ENCODE measurements at regions not wholly inside any gene's neighbourhood (a gene's known extent, or its start where the extent isn't known, plus 50 kb on each side); places are given as distances from the start of the nearest gene placed in this dataset.
"Not testable (repeated sequence)": the region's sequence is repeated elsewhere in the genome, so short reads cannot be mapped to it uniquely, and the experiment has no call there.

DNA sequence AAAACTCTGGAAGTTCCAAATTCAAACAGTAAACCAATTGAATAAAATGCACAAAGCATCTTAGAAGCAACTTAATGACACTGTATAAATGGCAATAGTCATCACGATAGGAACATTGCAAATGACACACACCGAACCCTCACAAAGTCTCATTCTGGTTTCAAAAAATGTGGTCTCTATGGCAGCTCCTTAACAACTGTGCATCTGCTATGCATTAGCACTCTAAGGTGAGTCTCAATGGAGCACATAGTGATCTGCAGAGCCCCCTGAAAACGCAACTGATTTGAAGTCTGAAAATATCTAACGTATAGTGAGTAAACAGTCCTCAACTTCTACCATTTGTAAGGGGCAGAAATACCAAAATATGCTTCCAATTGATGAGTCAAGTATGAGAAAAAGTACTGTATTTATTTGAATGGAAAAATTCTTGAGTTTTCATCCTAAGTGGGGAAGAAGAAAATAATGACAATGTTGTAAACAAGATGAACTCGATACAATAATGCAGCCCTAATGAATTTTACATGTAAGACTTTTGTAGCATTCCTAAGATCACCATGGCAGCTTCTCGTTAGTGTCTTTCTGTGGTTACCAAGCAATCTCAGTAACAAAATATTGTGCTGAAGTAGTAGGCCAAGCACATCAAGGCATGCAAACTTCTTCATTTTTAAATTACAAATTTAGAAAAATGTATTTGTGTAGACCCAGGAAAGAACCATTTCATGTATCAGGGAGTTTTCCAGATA lies 517.5 kb upstream of the FAM174A start:
- DNase-seq (ENCODE audit: low spot score): no peak

DNA sequence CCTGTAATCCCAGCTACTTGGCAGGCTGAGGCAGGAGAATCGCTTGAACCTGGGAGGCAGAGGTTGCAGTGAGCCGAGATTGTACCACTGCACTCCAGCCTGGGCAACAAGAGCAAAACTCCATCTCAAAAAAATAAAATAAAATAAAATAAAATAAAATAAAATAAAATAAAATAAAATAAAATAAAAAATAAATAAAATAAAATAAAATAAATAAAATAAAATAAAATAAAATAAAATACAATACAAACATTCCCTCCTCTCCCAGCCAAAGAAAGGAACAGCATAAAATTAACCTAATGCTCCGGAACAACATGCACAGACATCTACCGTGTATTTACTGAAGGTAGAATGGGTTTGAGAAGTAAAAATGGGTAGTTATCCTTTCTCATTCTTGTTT lies 521.9 kb upstream of the FAM174A start:
- not testable (repeated sequence) for DNase-seq (ENCODE audit: low spot score)

DNA sequence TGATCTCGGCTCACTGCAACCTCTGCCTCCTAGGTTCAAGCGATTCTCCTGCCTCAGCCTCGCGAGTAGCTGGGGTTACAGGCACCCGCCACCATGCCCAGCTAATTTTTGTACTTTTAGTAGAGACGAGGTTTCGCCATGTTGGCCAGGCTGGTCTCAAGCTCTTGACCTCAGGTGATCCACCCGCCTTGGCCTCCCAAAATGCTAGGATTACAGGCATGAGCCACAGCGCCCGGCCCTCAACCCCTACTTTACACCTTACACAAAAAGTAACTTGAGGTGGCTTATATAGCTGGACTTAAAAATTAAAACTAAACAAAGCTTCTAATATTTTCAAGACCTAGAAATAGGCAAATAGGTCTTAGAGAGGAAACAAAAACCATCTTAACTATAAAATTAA lies 524.0 kb upstream of the FAM174A start:
- not testable (repeated sequence) for DNase-seq (ENCODE audit: low spot score)

DNA sequence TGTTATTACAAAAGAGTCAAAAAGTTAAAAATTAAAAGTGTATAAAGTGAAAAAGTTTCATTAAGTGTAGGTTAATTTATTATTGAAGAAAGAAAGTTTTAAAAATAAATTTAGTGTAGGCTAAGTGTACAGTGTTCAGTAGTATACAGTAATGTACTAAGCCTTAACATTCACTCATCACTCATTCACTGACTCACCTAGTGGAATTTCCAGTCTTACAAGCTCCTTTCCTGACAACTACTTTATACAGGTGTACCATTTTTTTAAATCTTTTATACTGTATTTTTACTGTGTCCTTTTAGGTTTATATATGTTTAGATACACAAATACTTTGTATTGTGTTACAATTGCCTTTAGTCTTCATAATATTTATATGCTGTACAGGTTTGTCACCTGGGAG lies 530.2 kb upstream of the FAM174A start:
- DNase-seq (ENCODE audit: low spot score): no peak

DNA sequence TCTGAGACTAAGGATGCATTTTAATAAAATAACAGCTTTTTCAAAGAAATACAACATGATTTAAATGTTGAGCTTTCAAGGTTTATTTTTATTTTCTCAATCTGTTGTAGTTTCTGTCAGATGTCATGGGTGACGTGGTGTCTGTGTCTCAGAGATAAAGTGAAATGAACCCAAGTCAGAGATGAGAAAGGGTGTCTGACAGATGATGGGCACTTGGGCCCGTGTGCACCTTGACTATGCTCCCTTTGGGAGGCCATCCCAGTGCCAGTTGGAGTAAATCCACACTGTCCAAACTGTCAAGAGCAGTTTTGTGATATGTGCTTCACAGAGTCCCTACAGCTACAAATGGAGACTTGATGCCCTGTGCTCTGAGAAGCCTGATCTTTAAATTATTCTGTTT lies 536.9 kb upstream of the FAM174A start:
- no peak for DNase-seq (ENCODE audit: low spot score)

DNA sequence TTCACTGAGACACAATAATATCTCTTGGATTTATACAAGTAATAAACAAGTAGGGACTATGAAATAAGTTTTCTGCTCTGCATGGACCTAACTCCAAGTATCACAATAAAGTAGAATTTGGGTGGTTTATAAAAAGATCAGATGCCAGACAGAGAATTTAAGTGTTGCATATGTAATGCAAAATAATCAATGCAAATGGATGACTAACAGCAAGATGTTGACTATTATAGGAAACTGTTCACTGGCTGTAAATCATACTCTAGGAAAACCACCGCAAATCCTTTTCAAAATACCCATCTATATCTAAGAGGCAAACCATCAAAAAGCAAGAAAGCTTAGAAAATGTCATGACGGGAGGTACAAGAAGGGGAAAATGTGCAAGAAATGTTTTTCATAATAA lies 539.8 kb upstream of the FAM174A start:
- DNase-seq (ENCODE audit: low spot score): no peak

DNA sequence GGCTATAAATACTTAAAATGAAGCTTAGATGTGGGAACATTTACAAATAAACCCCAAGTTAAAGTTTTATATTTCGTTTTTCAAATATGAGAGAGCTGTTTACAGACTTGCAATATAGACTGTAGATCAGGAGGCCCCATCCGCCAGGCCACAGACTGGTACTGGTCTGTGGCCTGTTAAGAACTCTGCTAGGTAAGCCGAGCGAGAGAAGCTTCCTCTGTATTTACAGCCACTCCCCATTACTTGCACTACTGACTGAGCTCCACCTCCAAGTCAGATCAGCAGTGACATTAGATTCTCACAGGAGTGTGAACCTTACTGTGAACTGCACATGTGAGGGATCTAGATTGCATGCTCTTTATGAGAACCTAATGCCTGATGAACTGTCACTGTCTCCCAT lies 561.4 kb upstream of the FAM174A start:
- no peak for DNase-seq (ENCODE audit: low spot score)

DNA sequence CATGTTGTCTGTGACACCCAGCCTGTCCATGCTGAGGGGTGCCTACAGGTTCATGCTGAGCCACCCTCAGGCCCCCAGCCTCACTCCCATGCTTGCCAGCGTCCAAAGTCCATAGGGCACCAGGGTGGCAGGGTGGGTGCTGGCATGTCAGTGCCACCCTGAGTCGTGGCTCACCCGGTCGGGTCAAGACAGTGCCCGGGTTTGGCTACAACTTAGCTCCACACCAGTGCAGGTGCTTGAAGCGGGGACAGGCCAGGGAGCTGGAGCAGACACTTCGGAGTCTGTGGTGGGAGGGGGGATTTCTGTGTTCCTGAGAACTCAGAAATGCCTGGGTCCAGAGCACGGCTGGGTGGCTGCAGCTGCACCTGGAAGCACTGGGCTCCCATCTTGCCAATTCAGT lies 579.2 kb upstream of the FAM174A start:
- DNase-seq (ENCODE audit: low spot score): no peak

DNA sequence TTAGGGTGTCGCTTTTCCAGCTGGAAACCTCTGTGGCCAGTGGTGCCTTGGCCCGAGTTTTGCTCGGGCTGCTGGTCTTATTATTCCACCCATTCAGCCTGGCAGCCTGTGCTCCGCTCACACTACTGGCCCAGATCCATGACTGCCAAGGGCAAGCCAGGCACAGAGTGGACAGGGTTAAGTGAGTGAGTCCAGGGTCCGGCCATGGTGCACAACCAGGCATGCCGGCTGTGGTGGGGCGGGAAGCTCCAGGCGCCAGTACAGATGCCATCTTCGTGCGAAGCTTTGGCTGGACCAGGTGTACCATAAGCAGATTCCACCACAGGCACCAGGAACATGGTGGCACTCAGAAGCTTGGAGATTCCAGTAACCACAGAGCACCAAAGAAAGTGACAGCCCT lies 580.2 kb upstream of the FAM174A start:
- no peak for DNase-seq (ENCODE audit: low spot score)

DNA sequence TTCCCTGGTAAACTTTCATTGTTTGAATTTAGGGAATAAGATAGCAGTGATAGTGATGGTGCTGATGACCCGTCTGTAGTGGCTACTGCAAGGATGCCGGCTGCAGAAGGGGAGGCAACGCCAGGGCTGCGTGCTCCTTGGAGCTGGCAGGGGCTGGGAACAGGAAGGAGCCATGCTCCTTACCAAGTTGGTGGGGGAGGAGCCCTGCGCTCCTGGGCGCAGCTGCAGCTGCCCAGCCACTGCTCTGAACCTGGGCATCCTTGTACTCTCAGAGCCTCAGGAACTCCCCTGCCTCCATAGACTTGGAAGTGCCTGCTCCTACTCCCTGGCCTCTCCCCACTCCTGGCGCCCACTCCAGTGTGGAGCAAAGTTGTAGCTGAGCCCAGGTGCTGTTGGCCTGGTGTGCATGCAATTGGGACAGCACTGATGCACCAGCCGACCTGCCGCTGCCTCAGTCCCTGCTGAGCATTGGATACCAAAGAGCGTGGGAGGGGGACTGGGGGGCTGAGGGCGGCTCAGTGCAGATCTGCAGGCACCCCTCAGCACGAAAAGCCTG lies 585.1 kb upstream of the FAM174A start:
- no peak for DNase-seq (ENCODE audit: low spot score)

DNA sequence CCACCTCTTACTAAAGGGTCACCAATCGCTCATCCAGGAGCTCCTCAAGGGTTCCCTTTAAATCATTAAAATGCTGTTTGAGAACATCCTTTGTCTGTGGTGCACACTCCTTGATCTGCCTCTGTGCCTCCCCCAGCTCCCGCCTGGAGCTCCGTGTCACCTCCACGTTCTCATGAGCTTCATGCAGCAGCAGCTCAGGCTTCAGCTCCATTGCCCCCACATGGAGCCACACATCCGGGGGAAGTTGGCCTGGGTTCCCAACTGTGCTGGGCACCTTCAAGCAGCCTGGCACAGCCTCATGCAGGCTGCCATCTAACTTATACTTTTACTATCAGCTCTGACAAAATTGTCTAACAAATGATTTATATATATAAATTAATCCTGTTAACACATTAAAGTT lies 585.8 kb upstream of the FAM174A start:
- no peak for DNase-seq (ENCODE audit: low spot score)

DNA sequence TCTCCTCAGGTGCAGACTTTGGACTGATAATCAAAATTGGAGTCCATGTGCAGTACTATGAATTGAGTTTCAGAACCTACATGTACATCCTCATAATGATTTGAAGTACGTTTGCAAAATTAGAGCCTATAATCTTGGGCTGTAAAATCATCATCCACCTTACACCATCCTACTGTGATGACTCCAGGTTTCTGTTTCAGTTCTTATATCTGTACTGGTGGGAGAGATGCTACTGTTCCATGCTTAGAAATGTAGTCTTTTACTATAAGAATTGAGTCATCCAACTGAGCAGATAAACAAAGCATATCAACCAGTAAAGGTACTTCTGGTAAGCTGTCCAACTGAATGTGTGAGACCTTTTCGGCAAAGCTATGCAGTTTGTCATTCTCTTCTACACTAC lies 586.3 kb upstream of the FAM174A start:
- DNase-seq (ENCODE audit: low spot score): no peak

DNA sequence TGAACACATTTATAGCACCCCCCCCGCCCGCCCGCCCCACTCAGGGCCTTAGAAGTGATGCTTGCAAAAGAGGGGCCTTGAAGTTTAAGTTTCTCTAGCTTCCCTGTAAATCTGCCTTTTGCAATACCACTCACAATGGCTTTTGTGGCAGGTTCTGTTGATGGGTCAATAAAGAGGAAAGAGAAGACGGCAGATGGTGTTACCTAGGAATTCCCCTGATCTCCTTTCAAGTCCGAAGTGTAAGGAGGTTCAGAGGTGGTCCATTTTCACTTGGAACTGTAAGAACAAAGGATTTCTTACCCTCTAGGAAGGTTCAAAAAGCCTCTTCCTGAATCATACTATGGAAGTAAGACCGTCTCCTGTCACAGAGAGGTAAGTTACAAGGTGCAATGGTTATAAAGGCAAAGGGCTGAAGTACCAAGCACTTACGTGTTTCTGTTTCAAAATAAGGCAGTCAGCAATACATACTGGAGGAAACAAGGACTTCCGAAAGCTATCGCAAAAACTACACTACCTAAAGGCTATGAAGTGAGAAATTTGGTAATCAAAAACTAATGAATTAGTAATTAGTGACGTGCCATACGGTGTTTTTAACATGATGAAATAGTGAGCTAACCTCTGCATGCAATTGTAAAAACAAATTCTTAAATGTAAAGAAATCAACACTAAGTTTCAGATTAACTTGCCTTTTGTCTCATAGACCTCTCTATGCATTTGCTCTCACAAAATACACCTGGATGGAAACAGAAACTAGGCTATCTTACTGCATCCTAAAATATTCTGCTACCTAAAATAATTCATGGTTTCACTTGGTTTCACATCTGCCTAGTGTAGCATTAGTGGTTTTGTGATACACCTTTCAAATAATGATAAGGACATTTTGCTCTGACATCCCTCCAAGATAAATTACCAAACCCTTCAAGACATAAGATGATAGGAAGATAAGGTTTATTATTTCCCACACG lies 589.4 kb upstream of the FAM174A start:
- DNase-seq (ENCODE audit: low spot score): no peak

DNA sequence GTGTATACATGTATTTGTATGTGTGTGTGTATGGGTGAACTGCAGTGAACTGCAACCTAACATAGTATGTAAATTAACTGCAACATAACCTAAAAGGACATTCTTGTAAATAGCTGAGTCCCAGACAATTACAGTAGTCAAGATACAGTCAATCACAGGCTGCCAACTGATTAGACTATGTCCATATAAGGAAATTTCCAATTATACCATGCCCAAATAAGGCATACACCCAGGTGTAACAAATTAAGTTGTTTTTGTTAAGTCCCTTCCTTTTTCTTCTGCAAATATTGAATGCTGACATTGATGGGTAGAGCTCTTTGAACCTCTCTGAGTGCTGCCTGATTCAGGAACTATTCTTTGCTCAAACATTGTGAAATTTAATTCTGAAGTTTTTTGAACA lies 594.6 kb upstream of the FAM174A start:
- DNase-seq (ENCODE audit: low spot score): no peak

DNA sequence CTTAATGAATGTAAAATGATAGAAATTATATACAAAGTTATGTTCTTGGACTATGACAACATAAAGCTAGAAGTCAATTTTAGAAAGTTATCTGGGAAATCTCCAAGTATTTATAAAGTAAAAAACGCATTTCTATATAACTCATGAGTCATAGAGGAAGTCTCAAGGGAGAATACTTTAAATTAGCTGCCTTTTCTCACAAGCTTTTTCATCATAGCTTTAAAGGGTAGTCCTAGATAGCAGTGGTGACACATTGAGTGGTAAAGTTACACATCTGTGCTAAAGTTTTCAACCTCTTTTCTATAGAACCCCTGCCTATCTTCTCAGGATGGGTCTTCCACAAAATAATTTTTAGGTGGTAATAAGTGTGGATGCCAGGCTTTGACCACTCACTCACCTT lies 598.3 kb upstream of the FAM174A start:
- DNase-seq (ENCODE audit: low spot score): no peak

DNA sequence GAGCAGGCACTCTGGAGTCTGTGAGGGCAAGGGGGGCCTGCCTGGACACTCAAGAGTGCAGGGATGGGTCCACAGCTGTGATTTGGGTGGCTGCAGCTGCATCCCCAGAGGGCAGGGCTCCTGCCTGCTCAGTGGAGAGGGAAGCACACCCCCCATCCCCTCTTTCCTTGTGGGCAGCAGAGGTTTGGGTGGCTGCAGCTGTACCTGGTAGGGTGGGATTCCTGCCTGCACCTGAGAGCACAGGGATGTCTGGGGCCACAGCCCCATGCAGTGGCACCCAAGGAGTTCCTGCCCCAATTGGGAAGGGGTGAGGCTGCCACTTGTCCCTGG lies 605.4 kb upstream of the FAM174A start:
- DNase-seq (ENCODE audit: low spot score): no peak

DNA sequence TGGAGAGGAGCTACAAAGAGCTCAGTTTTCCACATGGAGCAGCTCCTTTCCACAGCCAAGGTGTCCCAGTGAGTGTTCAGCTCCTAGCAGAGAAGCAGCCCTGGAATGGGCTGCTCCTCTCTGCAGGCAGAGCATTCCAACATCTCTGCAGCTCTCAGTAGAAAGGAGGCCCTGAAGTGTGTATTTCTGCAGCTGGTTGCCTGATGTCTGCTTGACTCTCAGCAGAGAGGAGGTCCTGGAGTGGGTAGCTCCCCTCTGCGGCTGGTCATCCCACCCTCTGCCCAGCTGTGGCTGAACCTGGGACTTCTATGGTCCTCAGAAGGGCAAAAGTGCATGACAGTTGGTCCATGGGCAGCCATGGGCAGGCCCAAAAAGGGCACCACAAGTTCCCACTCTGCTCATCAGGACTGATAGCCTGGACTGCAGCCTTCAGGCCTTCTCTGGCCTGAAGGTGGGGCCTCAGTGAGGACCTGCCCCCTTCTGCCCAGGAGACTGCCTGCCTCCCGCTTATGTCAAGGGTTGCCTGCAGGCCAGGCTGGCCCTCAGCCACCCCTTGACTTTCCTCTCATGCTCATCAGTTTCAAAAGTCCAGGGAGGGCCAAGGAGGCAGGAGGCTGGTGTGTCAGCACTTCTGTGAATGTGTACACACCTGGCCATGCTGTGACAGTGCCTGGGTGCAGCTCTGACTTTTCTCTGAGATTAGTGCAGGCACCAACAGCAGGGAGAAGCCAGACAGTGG lies 605.9 kb upstream of the FAM174A start:
- no peak for DNase-seq (ENCODE audit: low spot score)

DNA sequence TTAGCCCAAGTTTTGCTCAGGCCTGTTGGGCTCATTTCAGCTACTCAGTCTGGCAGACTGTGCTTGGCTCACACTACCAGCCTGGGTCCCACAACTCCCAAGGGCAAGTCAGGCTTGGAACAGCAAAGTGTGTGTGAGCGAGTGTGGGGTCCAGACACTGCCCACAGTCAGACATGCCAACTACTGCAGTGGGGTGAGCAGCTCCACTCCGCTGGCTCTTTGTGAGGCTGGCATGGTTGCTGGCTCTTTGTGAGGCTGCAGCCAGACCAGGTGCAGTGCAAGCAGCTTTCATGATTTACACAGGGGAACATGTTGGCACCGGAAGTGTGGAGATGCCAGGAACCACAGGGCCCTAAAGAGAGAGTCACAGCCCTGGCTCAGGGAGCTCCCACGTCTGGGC lies 606.7 kb upstream of the FAM174A start:
- no peak for DNase-seq (ENCODE audit: low spot score)

DNA sequence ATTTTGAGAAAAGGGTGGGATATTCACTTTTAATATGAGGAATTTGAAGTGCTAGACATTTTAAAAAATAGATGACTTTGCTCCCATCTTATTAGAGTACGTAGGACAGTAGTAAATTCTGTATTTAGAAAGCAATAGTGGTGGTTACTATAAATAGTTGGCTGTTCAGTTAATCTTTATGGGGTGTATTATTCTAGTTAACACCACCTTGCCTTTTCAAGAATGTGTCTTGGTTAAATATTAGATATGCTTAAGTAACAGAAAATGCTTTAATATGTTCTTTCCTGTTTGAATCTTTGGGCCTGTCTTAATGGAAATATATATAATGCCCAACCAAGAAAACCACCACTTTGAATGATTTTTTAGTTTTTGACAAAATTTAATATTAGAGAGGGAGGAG lies 608.7 kb upstream of the FAM174A start:
- no peak for DNase-seq (ENCODE audit: low spot score)

DNA sequence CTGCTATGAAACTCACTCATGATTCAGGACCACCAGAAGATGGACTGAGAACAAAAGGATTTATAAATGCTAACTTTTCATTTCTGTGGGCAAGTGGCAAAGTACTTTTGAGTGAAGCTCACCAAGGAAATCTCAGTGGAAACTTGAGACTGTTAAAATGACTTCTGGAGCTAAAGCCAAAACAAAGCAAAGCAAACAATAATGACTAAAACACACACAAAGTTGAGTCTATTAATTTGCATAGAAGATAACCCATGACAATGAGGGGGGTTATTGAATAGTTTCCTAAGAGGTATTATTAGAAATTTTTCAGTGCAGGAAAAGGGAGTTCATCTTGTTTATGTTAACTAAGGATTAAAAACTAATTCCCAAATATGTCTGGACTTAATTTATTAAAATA lies 612.8 kb upstream of the FAM174A start:
- DNase-seq (ENCODE audit: low spot score): no peak

DNA sequence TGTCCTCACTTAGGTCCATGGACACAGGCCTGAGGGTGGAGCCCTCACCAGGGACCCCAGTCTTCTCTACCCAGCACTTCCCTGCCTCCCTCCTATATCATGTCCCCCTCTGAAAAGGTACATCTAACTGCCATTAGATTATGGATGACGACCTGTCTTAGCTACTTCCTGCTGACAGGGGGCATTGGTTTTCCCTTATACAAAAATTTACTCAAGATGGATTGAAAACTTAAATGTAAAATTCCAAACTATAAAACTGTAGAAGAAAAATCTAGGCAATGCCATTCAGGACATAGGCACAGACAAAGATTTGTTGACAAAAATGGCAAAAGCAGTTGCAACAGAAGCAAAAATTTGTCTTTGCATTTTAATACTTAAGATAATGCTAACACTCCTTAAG lies 623.2 kb upstream of the FAM174A start:
- DNase-seq (ENCODE audit: low spot score): no peak

DNA sequence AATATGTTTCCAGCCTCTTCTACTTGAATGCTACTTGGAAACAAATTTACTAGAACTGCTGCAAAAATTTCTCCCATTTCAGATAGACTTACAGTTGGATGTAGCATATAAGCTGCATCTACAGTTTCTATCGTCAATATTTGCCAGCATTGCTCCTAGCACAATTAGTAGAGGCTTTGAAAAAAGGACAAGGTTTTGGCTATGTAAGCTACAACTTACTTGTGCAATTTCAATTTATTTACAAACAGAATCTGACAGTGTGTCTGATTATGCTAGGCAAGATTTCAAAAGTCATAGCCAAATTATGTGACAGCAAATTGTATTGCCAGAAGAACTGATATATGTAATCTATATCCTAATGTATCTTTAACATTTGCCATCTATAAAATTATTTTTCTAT lies 628.4 kb upstream of the FAM174A start:
- DNase-seq (ENCODE audit: low spot score): no peak

DNA sequence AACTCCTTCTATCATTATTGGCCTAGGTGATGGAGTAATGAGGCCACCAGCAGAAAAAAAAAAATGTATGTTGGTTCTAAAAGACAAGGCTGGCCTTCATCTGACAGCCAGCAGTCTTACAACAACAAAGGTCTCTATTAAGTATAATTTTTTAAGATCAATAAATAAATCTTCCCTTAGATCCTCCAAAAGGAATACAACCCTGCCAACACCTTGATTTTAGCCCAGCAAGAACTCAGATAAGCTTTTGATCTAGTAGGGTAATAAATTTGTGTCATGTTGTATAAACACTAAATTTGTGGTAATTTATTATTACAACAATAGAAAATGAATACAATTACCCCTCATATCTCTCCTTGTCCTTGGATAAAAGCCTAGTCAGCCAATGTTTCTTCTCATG lies 633.2 kb upstream of the FAM174A start:
- DNase-seq (ENCODE audit: low spot score): no peak
